ENCODE measurements at regions not wholly inside any gene's neighbourhood (a gene's known extent, or its start where the extent isn't known, plus 50 kb on each side); places are given as distances from the start of the nearest gene placed in this dataset.

DNA sequence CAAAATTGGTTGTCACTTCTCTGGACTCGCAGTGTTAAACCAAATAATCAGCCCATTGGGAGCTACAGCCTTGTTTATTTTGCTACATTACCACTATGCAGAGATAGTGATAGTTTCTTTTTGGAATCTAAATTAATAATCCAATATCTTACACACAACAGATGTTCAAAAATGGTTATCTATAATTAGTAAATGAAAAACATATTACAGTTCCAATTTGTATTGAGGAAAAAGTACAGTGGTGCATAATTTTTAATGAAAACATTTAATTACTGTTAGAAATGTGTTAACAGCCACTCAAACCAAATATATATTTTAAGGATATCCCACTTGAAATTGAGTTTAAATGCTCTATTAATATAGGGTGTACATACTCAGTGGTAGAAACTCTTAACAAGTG lies 327.3 kb upstream of the MARCKS start:
- H3K9me3 ChIP-seq (ENCODE audit: control insufficient read depth, insufficient read depth, low read depth, low read length), result no peaks in the 10 kb centered on the region
- ChIA-PET POLR2A (no interaction called here), CTCF (no interaction called here)
- TF ChIP-seq TCF7L2 (IDR thresholded peaks at IDR 0.05; ENCODE audit: low read depth, low read length) (no peak), SIN3A (IDR thresholded peaks at IDR 0.05; ENCODE audit: borderline replicate concordance, insufficient read depth, low read depth, low read length) (no peak), POLR2AphosphoS5 (IDR thresholded peaks at IDR 0.05; ENCODE audit: low read depth, low read length) (no peak)
- TF ChIP-seq, protein P1, sequence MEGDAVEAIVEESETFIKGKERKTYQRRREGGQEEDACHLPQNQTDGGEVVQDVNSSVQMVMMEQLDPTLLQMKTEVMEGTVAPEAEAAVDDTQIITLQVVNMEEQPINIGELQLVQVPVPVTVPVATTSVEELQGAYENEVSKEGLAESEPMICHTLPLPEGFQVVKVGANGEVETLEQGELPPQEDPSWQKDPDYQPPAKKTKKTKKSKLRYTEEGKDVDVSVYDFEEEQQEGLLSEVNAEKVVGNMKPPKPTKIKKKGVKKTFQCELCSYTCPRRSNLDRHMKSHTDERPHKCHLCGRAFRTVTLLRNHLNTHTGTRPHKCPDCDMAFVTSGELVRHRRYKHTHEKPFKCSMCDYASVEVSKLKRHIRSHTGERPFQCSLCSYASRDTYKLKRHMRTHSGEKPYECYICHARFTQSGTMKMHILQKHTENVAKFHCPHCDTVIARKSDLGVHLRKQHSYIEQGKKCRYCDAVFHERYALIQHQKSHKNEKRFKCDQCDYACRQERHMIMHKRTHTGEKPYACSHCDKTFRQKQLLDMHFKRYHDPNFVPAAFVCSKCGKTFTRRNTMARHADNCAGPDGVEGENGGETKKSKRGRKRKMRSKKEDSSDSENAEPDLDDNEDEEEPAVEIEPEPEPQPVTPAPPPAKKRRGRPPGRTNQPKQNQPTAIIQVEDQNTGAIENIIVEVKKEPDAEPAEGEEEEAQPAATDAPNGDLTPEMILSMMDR (IDR thresholded peaks at IDR 0.05), result no peak
- TF ChIP-seq, protein P2, sequence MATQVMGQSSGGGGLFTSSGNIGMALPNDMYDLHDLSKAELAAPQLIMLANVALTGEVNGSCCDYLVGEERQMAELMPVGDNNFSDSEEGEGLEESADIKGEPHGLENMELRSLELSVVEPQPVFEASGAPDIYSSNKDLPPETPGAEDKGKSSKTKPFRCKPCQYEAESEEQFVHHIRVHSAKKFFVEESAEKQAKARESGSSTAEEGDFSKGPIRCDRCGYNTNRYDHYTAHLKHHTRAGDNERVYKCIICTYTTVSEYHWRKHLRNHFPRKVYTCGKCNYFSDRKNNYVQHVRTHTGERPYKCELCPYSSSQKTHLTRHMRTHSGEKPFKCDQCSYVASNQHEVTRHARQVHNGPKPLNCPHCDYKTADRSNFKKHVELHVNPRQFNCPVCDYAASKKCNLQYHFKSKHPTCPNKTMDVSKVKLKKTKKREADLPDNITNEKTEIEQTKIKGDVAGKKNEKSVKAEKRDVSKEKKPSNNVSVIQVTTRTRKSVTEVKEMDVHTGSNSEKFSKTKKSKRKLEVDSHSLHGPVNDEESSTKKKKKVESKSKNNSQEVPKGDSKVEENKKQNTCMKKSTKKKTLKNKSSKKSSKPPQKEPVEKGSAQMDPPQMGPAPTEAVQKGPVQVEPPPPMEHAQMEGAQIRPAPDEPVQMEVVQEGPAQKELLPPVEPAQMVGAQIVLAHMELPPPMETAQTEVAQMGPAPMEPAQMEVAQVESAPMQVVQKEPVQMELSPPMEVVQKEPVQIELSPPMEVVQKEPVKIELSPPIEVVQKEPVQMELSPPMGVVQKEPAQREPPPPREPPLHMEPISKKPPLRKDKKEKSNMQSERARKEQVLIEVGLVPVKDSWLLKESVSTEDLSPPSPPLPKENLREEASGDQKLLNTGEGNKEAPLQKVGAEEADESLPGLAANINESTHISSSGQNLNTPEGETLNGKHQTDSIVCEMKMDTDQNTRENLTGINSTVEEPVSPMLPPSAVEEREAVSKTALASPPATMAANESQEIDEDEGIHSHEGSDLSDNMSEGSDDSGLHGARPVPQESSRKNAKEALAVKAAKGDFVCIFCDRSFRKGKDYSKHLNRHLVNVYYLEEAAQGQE (IDR thresholded peaks at IDR 0.05; ENCODE audit: insufficient read depth in 1 of 2, low read depth in 2 of 2, low read length in 1 of 2), result no peak
- BruUV-seq (replicated peaks), result no TSS peak
- in situ Hi-C loops (cut with HindIII; ENCODE audit: low pct_unique_long_range_greater_than_20kb, low sequenced_read_pairs), result no loop called here
- DNase-seq (ENCODE audit: low read depth, low spot score) (no peak), ATAC-seq (no peak)
- intact Hi-C loops (cut with micrococcal nuclease; ENCODE audit: unreplicated experiment), result no loop called here
- H3K36me3 ChIP-seq (ENCODE audit: control insufficient read depth, insufficient read depth, low read length), result no peaks in the 10 kb centered on the region
- no peaks in the 10 kb centered on the region for H3K27me3 ChIP-seq (ENCODE audit: control insufficient read depth, insufficient read depth, low read length)
- H3K27ac ChIP-seq (ENCODE audit: low read length), result no peak overlapping the region
- H3K4me3 ChIP-seq (ENCODE audit: low read depth in 2 of 2, low read length in 2 of 2), result no peak overlapping the region
- H3K4me1 ChIP-seq (ENCODE audit: control insufficient read depth, insufficient read depth, low read length), result no peaks in the 10 kb centered on the region

GRCh38 chr6:113530769-113531168 lies 326.4 kb upstream of the MARCKS start:
- DNase-seq (ENCODE audit: low read depth, low spot score) (peak; percentile 22), ATAC-seq (peak; percentile 80)
- no peaks in the 10 kb centered on the region for H3K4me1 ChIP-seq (ENCODE audit: control insufficient read depth, insufficient read depth, low read length)
- TF ChIP-seq SIN3A (IDR thresholded peaks at IDR 0.05; ENCODE audit: borderline replicate concordance, insufficient read depth, low read depth, low read length), result no peak
- TF ChIP-seq POLR2AphosphoS5 (IDR thresholded peaks at IDR 0.05; ENCODE audit: low read depth, low read length), result no peak
- no peak for TF ChIP-seq TCF7L2 (IDR thresholded peaks at IDR 0.05; ENCODE audit: low read depth, low read length)
- TF ChIP-seq, protein P1 (IDR thresholded peaks at IDR 0.05), result no peak
- H3K27ac ChIP-seq (ENCODE audit: low read length), result no peak overlapping the region
- H3K4me3 ChIP-seq (ENCODE audit: low read depth in 2 of 2, low read length in 2 of 2), result no peak overlapping the region
- H3K36me3 ChIP-seq (ENCODE audit: control insufficient read depth, insufficient read depth, low read length), result no peaks in the 10 kb centered on the region
- ChIA-PET POLR2A (no interaction called here), CTCF (no interaction called here)
- intact Hi-C loops (cut with micrococcal nuclease; ENCODE audit: unreplicated experiment) (no loop called here), in situ Hi-C loops (cut with HindIII; ENCODE audit: low pct_unique_long_range_greater_than_20kb, low sequenced_read_pairs) (no loop called here)
- no TSS peak for BruUV-seq (replicated peaks)
- H3K9me3 ChIP-seq (ENCODE audit: control insufficient read depth, insufficient read depth, low read depth, low read length), result no peaks in the 10 kb centered on the region
- no peaks in the 10 kb centered on the region for H3K27me3 ChIP-seq (ENCODE audit: control insufficient read depth, insufficient read depth, low read length)
